ENCODE measurements at regions not wholly inside any gene's neighbourhood (a gene's known extent, or its start where the extent isn't known, plus 50 kb on each side); places are given as distances from the start of the nearest gene placed in this dataset.

DNA sequence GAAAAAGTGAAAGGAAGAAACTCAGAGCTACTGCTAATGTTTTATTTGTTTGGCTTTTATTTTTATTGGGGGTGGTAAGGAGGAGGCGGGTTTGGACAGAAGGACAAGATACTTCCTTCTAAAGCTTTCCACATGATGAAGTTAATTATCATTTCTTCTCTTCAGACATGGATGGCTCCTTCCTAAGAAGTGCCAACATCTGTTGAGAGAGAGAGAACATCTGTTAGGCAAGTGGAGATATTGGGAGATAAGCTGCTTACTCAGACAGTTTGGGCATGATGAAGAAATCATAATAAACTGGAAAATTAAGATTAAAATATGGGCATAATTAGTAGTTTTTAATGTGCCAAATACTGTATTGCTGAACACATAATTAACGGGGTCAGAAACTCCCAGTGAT lies 535.7 kb upstream of the INTU start:
- TF ChIP-seq EZH2 (IDR thresholded peaks at IDR 0.05; ENCODE audit: insufficient read depth, poor library complexity, severe bottlenecking) (no peak), EZH2phosphoT487 (IDR thresholded peaks at IDR 0.05; ENCODE audit: insufficient read depth, low read depth) (no peak)

Measured in GM23248 (cell line).